Stimulated activated CD4-positive, alpha-beta T cell treated with anti-CD3 and anti-CD28 coated beads, Interleukin-4, amount 100 ng/mL, for 1 hour (primary cell): ENCODE measurements at regions not wholly inside any gene's neighbourhood (a gene's known extent, or its start where the extent isn't known, plus 50 kb on each side); places are given as distances from the start of the nearest gene placed in this dataset.

Experiments used
- DNase-seq: peaks from one replicate; pipeline ENCODE4 v3.0.0-alpha.2; 2020

GRCh38 chr12:91327889-91328288 is 145.3 kb upstream of the DCN start:
- DNase-seq, result no peak

GRCh38 chr12:91327131-91327530 is 144.5 kb upstream of the DCN start:
- no peak for DNase-seq

- peak; percentile 3 for DNase-seq
These were observed 143.7 kb upstream of the DCN start for GRCh38 chr12:91326058-91327027.

GRCh38 chr12:91320999-91321398 is 138.4 kb upstream of the DCN start:
- DNase-seq, result no peak

GRCh38 chr12:91319071-91319760 is 136.6 kb upstream of the DCN start:
- no peak for DNase-seq

- DNase-seq, result no peak
These were observed 134.7 kb upstream of the DCN start for GRCh38 chr12:91317306-91317705.

GRCh38 chr12:91316907-91317269 is 134.3 kb upstream of the DCN start:
- no peak for DNase-seq

- DNase-seq, result no peak
These were observed 133.7 kb upstream of the DCN start for GRCh38 chr12:91316161-91316906.

GRCh38 chr12:91311081-91311480 is 128.5 kb upstream of the DCN start:
- DNase-seq, result no peak

- no peak for DNase-seq
These were observed 126.8 kb upstream of the DCN start for GRCh38 chr12:91309450-91309849.

GRCh38 chr12:91307957-91308670 is 125.5 kb upstream of the DCN start:
- DNase-seq, result no peak

- no peak for DNase-seq
These were observed 107.7 kb upstream of the DCN start for GRCh38 chr12:91290354-91290753.

GRCh38 chr12:91289906-91290305 is 107.3 kb upstream of the DCN start:
- no peak for DNase-seq

- no peak for DNase-seq
These were observed 106.5 kb upstream of the DCN start for GRCh38 chr12:91289072-91289471.

GRCh38 chr12:91287753-91288152 is 105.1 kb upstream of the DCN start:
- no peak for DNase-seq

- no peak for DNase-seq
These were observed 95.5 kb upstream of the DCN start for GRCh38 chr12:91278126-91278525.

GRCh38 chr12:91276509-91276908 is 93.9 kb upstream of the DCN start:
- no peak for DNase-seq

GRCh38 chr12:91275321-91275720 is 92.7 kb upstream of the DCN start:
- DNase-seq, result no peak

GRCh38 chr12:91274916-91275315 is 92.3 kb upstream of the DCN start:
- no peak for DNase-seq

- DNase-seq, result no peak
These were observed 90.9 kb upstream of the DCN start for GRCh38 chr12:91273560-91273959.

GRCh38 chr12:91272461-91273063 is 89.9 kb upstream of the DCN start:
- DNase-seq, result no peak

- no peak for DNase-seq
These were observed 88.6 kb upstream of the DCN start for GRCh38 chr12:91271185-91271584.
